Stimulated activated CD4-positive, alpha-beta T cell treated with anti-CD3 and anti-CD28 coated beads, Interleukin-4, amount 100 ng/mL, for 1 hour (primary cell): ENCODE measurements at regions not wholly inside any gene's neighbourhood (a gene's known extent, or its start where the extent isn't known, plus 50 kb on each side); places are given as distances from the start of the nearest gene placed in this dataset.
A peak's percentile ranks its signal among the peaks of the same experiment; 100 is the strongest.
"Not testable (repeated sequence)": the region's sequence is repeated elsewhere in the genome, so short reads cannot be mapped to it uniquely, and the experiment has no call there.

ENCODE experiments used
- DNase-seq: peaks from one replicate; pipeline ENCODE4 v3.0.0-alpha.2; 2020

DNA sequence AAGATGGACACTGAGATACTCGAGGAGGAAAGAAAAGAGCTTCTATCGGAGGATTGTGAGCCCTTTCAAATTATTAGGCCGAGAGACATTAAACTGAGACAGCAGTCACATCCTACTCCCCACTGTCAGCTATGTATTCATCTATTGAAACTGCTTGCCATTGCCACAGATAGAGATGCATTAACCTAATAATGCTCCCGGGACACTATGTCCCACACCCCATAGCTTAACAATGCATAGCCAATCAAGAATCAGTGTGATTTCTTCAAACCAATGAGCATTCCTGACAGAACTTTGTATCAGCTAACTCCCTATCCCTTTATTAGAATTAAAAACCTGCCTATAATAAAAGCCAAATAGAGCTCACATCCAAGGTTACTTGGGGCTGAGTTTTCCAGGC, 118.1 kb upstream of the NEIL3 start:
- no peak for DNase-seq

GRCh38 chr4:177191991-177192390, 117.7 kb upstream of the NEIL3 start:
- DNase-seq: no peak

- DNase-seq: not testable (repeated sequence)
These were observed 116.5 kb upstream of the NEIL3 start for GRCh38 chr4:177193024-177193715.

DNA sequence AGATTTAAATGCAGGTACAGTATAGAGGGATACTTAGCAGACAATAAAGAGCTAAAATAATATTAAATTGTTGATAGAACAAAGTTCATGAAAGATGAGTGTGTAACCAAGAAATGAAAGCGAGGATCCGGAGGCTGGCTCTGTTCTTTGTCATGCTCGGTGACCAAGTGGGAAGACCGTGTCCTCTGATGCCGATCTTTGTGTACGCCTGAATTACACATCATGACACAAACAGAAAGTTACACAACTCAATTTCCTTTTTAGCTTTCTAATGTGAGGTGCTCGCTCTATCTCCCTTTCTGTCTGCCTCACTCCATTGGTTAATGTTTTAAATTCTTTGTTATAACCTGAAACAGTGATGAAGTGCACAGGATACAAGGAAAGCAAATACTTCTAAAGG, 114.8 kb upstream of the NEIL3 start:
- no peak for DNase-seq

- DNase-seq: no peak
These were observed 113.1 kb upstream of the NEIL3 start for GRCh38 chr4:177196615-177197014.

DNA sequence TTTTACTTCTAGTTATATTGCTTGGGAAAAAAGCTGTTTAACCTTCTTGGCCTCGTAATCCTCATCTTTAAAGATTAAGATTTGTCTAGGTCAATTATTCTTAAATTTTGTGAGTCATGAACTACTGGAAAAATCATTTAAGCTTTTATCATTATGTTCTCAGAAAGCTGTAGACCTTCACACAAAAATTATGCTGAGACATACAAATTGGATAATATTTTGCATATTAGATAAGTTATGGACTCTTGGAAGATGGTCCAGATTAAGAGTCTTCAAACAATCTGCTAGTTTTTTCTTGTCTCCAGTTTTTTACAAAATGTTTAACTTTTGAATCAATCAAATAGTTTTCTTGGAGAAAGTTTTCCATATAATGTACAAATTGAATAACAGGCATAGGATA, 108.1 kb upstream of the NEIL3 start:
- no peak for DNase-seq

GRCh38 chr4:177204126-177204525, 105.5 kb upstream of the NEIL3 start:
- DNase-seq: no peak

GRCh38 chr4:177214935-177215334, 94.7 kb upstream of the NEIL3 start:
- no peak for DNase-seq

DNA sequence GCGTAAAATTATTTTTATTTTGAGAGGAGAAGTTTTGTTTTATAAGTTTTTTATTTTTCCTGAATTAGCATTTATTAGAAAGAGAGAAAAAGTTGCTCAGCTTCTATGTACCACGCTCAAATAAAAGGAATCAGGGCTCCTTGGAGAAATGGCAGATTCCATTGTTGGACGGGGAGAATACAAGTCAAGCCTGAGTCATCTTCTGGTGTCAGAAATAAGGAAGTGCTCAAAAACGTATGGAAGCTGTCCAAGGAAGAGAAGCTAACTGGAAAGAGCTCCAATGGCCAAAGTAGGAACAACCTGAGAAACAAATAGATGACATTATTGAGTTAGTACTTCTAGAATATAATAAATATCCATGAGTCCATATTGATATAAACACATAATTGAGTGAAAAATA, 89.3 kb upstream of the NEIL3 start:
- DNase-seq: no peak

- no peak for DNase-seq
These were observed 86.9 kb upstream of the NEIL3 start for GRCh38 chr4:177222781-177223180.

DNA sequence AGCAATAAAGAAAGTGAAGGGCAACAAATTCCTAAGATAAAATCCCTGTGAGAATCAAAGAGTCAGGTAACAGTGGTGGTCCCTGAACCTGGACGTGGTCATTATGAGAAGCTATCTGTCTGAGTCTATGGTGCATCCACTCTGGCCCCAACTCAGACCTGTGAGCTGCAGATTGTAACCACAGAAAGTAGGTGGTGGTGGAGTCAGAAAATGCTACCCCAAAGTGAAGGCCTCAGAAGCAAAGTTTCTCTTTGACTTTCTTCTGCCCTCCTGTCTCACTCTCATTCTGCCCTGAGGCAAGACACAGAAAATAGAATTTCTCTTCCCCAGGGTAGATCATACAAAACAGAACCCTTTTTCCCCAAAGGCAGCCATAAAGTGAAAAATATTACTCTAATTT, 84.1 kb upstream of the NEIL3 start:
- DNase-seq: no peak

DNA sequence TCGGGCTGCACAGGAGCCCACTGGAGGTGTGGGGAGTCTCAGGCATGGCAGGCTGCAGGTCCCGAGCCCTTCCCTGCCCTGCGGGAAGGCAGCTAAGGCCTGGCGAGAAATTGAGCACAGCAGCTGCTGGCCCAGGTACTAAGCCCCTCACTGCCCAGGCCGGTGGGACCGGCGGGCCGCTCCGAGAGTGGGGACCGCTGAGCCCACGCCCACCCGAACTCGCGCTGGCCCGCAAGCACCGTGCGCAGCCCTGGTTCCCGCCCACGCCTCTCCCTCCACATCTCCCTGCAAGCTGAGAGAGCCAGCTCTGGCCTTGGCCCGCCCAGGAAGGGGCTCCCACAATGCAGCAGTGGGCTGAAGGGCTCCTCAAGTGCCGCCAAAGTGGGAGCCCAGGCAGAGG, 82.0 kb upstream of the NEIL3 start:
- DNase-seq: no peak

DNA sequence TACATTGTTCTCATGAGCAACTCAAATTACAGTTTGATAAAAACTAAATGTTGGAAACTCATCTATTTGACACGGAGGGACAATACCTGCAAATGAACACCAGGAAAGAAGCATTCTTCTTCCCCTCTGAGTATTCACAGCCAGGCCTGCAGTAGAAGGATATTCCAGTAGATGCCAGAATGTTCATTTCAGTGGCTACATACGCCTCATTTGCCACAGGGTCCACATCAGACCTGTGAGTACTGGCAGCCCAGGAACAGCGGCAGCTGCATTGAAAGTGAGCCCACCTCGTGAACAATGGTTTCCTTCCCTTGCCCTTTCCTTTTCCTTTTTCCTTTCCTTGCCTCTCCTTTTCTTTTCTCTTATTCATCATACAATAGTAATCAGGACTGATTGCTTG, 81.1 kb upstream of the NEIL3 start:
- no peak for DNase-seq

DNA sequence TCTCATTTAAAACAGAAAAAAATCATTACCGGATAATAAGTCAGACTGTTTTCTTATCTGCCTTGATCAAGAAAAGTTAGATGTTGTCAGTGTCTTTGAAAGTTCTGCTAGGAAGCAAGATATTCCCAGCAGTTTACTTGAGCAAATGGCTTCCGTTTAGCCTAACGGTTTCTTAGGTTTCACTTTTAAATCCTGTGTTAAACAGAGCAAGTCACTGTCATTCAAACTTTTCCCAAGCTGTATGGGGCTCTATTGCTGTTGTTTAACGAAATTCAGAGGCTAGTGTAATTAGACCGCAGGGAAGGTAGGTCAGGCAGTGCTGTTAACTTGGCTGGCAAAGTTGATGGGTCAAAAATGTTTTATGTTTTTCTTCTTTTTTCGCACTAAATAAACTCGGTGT, 80.3 kb upstream of the NEIL3 start:
- no peak for DNase-seq

DNA sequence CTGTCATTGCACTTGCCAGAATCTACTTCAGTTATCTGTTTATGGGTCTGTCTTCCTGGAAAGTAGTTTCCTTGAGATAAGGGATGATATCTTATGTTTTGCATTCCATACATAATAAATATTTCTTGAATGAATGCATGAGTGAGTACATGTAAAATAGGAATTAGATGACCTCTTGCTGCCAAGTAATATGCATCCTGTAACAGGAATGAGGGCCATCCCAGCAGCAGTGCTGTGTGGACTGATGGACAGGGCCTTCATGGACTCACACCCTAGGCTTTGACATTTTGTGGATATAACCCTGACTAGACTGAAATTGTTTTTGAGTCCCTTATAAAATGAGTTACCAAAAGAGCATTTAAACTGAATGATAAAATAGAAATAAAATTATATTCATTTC, 77.2 kb upstream of the NEIL3 start:
- no peak for DNase-seq

- no peak for DNase-seq
These were observed 74.6 kb upstream of the NEIL3 start for GRCh38 chr4:177235026-177235425.

DNA sequence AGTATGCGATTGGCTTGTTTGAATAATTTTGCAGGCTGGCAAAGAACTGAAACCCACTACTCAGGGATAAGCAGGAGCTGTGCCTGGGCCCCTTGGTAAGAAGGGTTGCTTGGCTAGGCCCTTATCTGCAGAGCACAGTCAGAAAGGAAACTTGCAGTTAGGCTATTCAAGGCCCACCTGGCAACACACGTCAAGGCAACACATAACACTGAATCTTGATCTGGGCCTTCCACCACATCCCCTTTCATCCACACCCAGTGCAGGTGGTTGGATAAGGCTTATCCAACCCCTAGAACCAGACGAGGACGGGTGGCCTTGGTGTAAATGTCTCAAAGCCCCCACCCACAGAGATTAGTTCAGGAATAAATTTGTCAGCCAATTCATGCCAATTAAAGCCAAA, 72.8 kb upstream of the NEIL3 start:
- no peak for DNase-seq

- DNase-seq: no peak
These were observed 72.4 kb upstream of the NEIL3 start for GRCh38 chr4:177237291-177237690.

DNA sequence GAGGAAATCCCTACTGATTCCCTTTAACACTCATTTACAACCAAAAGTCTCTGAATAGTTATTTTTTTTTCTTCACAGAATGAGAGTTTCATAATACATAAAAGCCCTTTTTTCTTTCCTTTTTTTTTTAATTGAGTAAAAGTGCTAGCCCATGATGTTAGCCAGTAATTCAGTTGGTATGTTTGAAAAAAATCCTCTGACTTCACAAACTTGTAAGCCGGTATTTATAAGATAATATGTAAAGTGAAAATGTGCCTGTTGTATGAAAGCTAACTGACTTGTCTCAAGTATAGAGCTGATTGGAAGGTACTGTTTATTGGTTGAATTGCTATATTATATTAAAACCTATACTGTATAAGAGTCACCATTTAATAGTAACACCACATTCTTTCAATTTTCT, 70.2 kb upstream of the NEIL3 start:
- no peak for DNase-seq

GRCh38 chr4:177239878-177240277, 69.8 kb upstream of the NEIL3 start:
- no peak for DNase-seq

GRCh38 chr4:177242651-177243286, 66.9 kb upstream of the NEIL3 start:
- no peak for DNase-seq

GRCh38 chr4:177246641-177247584, 62.8 kb upstream of the NEIL3 start:
- DNase-seq: no peak

DNA sequence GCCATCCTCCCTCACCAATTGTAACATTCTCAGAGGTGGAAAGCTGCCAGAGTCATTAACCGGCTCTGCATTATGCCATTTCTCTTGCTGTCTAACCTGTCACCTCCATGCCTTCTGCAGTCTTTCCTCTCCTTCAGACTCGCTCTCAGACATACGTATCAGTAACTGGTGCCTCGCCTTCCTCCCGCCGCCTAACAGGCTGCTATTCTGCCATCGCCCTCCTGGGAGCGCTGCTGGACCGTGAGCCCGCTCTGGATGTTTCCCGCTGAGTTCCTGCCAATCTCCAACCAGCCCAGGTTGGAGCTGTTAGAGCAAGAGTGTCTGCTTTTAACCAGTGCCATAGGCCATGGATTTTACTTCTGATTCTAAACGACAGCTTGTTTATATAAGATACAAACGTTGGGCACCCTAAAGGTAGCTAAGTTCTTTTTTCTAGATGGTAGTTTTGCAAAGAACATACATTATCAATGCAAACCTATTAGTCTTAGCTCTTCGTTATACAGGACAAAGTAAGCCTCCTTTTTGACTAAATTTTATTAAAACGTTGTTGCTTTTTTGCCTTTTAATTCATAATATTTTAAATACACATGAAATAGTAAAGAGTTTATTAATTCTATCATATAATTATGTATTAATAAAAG, 59.5 kb upstream of the NEIL3 start:
- peak; percentile 59 for DNase-seq
